ENCODE measurements at regions not wholly inside any gene's neighbourhood (a gene's known extent, or its start where the extent isn't known, plus 50 kb on each side); places are given as distances from the start of the nearest gene placed in this dataset.
"Not testable (repeated sequence)": the region's sequence is repeated elsewhere in the genome, so short reads cannot be mapped to it uniquely, and the experiment has no call there.

- no peak for DNase-seq
Observed at GRCh38 chr6:56799989-56800388, 154.9 kb upstream of the BEND6 start.

- DNase-seq = no peak
Observed at GRCh38 chr6:56798163-56798562, 155.5 kb upstream of the DST start.

GRCh38 chr6:56796196-56796532, 153.5 kb upstream of the DST start:
- no peak for DNase-seq

- no peak for DNase-seq
Observed at GRCh38 chr6:56795466-56796195, 152.9 kb upstream of the DST start.

GRCh38 chr6:56794421-56794820, 151.7 kb upstream of the DST start:
- no peak for DNase-seq

GRCh38 chr6:56793938-56794337, 151.2 kb upstream of the DST start:
- DNase-seq = no peak

GRCh38 chr6:56790414-56790813, 147.7 kb upstream of the DST start:
- no peak for DNase-seq

GRCh38 chr6:56789879-56790278, 147.2 kb upstream of the DST start:
- DNase-seq = no peak

GRCh38 chr6:56789342-56789741, 146.7 kb upstream of the DST start:
- DNase-seq = no peak

- DNase-seq = no peak
Observed at GRCh38 chr6:56787209-56787608, 144.5 kb upstream of the DST start.

GRCh38 chr6:56786256-56786655, 143.6 kb upstream of the DST start:
- no peak for DNase-seq

- DNase-seq = not testable (repeated sequence)
Observed at GRCh38 chr6:56785536-56785935, 142.8 kb upstream of the DST start.

GRCh38 chr6:56780109-56780508, 137.4 kb upstream of the DST start:
- not testable (repeated sequence) for DNase-seq

- DNase-seq = not testable (repeated sequence)
Observed at GRCh38 chr6:56778503-56778902, 135.8 kb upstream of the DST start.

- no peak for DNase-seq
Observed at GRCh38 chr6:56775498-56776166, 132.9 kb upstream of the DST start.

- DNase-seq = no peak
Observed at GRCh38 chr6:56772737-56773184, 130.1 kb upstream of the DST start.

GRCh38 chr6:56771929-56772607, 129.4 kb upstream of the DST start:
- DNase-seq = no peak

GRCh38 chr6:56771189-56771588, 128.5 kb upstream of the DST start:
- DNase-seq = no peak

GRCh38 chr6:56770011-56770520, 127.4 kb upstream of the DST start:
- DNase-seq = no peak

- DNase-seq = no peak
Observed at GRCh38 chr6:56767892-56768531, 125.3 kb upstream of the DST start.

GRCh38 chr6:56767435-56767834, 124.7 kb upstream of the DST start:
- DNase-seq = no peak

GRCh38 chr6:56766806-56767178, 124.1 kb upstream of the DST start:
- no peak for DNase-seq

GRCh38 chr6:56766139-56766805, 123.6 kb upstream of the DST start:
- DNase-seq = no peak
